GM04504 (cell line): ENCODE measurements at regions not wholly inside any gene's neighbourhood (a gene's known extent, or its start where the extent isn't known, plus 50 kb on each side); places are given as distances from the start of the nearest gene placed in this dataset.
"Not testable (repeated sequence)": the region's sequence is repeated elsewhere in the genome, so short reads cannot be mapped to it uniquely, and the experiment has no call there.

Source experiments
- DNase-seq: peaks from one replicate; pipeline ENCODE4 v3.0.0-alpha.2; 2012; ENCODE audit warnings: low read depth

DNA sequence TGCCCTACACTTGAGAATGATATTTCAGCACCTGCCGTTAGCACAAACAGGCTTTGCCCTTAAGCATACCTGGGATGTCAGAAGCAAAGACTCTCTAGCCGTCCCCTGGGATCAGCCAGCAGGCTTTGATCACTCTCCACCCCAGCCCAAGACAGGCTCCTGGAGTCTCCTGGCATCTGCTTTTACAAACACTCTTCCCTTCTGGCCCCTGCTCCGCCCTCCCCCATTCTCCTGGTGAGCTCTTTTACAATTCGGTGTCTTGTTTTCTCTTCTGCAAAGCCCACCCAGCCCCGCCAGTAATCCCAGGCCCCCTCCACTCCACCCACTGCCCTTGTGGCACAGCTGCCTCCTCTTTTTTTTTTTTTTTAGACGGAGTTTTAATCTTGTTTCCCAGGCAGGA, 50.4 kb downstream of the KATNIP start:
- no peak for DNase-seq

DNA sequence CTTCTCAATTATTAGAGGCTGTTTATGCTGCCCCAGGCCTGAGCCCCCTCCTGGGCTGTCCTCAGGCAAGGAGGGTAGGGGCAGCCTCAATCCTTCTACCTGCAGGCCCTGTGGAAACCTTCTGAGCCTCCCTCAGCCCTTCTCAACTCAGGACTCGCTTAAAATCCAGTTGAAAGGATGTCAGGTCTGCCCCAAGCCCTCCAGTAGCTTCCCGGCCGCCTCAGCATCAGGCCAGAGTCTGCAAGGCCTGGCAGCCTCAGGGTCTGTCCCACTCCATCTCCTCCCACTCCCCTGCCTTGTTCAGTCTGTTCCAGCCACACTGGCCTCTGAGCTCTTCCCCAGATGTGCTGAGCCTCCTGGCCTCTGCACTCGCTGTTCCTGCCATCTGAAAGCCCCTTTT, 52.2 kb downstream of the KATNIP start:
- no peak for DNase-seq

GRCh38 chr16:27605500-27606106, 55.7 kb downstream of the KATNIP start:
- DNase-seq, result peak; percentile 16

GRCh38 chr16:27611340-27611739, 61.4 kb downstream of the KATNIP start:
- no peak for DNase-seq

DNA sequence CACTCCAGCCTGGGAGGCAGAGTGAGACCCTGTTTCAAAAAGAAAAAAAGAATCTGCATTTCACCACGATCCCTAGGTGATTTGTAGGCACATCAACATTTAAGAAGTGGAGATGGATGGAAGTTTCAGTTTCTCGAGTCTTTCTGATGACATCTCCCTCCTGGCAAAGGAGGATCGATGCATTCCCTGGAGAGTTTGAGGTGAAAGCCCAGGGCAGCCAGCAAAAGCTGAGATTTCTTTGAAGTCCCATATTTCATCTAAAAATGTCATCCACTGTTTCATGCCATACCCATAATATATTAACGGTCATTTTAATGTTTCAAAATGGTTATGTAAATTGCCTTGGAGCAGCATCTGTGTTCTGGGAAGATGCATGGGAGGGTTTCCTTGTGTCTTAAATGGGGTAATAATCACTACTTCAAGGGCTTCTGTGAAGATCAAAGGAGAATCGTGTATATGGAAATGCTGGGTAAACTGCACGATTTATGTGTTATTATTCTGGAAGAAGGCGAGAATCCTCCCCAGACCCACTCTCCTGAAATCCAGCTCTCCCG, 63.4 kb downstream of the KATNIP start:
- no peak for DNase-seq

- DNase-seq, result no peak
Observed at GRCh38 chr16:27617665-27618064, 67.7 kb downstream of the KATNIP start.

DNA sequence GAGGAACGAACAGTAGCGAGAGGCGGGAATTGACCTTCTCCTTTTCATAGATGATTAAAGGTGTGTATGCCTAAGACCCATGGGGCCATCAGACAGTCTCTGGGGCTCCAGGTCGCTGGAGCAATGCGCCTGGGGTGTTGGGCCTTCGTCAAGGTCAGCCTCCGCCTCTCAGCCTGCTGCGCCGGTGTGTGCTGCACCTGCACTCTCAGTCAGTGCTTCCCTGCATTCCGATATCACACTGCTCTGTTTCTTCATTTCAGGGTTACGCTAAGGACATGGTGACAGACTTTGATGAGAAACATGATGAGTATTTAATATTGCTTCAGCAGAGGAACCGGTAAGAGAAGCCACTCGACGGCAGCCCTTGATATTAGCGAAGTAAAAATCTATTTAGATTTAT, 68.2 kb downstream of the KATNIP start:
- DNase-seq, result no peak

DNA sequence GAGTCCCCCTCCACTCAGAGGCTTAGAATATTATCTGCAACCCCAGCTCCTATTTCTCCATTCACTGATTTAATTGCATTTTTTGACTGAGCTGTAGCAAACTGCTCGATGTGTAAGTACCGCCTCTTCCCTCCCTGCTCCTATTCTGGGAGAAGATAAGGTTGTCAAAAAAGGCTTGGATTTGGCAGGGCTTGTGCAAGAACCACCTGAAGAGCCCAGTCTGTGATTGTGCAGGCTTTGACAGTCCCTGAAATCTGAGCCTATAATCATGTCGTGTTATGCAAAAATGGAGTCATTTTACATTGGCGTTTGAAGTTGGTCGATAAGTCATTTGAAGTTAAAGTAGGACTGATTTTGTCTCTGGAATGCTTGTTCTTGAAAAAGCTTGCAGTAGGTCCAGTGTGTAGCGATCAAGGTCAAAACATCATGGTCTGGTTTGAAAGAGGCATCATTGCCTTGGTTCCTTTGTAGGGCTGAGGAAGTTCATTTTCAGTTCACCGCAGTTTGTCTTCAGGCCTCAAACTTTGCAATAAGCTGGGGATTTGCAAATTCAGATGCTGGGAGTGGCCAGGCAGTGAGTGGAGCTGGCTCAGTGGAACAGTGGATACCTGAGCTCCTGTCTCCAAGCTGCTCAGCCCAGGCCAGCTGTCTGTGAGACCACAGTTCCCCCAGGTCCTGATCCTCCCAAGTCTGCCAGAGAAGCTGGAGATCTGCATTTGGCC, 68.8 kb downstream of the KATNIP start:
- no peak for DNase-seq

DNA sequence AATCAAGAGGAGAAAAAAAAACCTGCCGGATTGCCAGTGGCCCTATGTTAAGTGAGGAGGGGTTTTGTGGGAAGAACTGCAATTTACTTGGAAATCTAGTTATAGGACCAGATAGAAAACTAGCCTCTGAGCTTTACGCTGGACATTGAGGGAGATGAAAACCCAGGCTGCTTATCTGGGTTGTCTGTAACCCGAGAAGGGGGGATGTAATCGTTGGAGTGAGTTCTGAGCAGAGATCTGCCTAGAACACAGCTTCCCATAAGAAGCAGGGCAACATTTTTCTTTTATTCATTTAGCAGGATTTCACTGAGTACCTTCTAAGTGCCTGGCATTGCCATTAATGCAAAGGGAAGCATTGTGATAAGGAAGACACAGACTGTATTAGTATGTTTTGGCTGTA, 70.6 kb downstream of the KATNIP start:
- no peak for DNase-seq

DNA sequence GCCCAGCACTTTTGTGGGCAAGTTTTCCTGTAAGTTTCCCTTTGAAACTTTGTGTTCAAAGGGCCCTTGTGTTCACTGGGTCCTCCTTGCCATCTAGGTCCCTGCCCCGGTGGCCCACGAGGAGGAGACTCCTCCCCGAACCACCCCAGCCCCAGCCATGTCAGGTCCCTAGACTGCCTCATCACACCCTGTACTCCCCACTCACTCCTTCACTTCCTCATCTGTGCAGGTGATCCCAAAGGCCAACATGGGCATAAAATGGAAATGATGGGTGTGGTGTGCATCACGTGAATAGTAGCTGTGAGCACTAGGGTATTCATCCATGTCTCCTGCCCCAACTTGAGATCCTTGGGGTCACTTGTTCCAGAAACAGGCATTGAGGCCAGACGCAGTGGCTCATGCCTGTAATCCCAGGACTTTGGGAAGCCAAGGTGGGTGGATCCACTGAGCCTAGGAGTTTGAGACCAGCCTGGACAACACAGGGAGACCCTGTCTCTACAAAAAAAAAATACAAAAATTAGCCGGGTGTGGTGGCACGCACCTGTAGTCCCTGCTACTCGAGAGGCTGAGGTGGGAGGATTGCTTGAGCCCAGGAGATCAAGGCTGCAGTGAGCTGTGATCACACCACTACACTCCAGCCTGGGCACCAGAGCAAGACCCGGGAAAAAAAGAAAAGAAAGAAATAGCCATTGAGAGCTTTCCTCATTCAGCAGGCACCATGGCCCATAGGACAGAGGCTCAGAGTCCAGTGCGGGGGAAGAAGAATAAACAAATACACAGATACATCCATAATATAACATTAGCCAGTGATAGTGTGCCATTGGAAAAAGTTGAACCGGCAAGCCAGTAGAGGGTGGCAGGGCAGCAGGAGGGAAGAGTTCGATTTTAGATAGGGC, 74.5 kb downstream of the KATNIP start:
- DNase-seq, result no peak

GRCh38 chr16:27625050-27625697, 75.2 kb downstream of the KATNIP start:
- peak; percentile 35 for DNase-seq

- no peak for DNase-seq
Observed at GRCh38 chr16:27627136-27627535, 77.2 kb downstream of the KATNIP start.

- no peak for DNase-seq
Observed at GRCh38 chr16:27628241-27628942, 78.4 kb downstream of the KATNIP start.

- DNase-seq, result not testable (repeated sequence)
Observed at GRCh38 chr16:27628943-27629462, 79.1 kb downstream of the KATNIP start.

DNA sequence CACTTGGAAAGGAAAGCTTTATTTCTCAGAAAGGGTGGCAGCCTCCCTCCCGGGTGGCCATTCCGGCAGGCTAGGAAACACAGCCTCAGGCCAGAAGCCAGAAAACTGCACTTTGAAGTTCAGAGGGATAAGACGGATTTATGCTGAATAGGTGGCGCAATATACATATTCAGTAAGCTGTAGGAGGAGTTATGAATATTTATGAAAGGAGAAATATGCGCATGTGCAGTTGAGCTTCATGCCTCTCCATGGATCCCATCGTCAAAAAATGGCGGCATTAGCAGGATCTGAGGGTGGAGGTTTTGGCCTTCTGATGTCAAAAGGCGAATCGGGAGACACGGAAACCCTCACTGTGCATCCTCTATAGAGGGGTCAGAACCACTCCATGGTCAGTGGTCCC, 82.3 kb downstream of the KATNIP start:
- DNase-seq, result no peak

GRCh38 chr16:27633221-27633620, 83.3 kb downstream of the KATNIP start:
- no peak for DNase-seq

- DNase-seq, result no peak
Observed at GRCh38 chr16:27633721-27634120, 83.8 kb downstream of the KATNIP start.

GRCh38 chr16:27634779-27635178, 84.8 kb downstream of the KATNIP start:
- DNase-seq, result no peak

GRCh38 chr16:27636453-27637240, 86.7 kb downstream of the KATNIP start:
- DNase-seq, result no peak

DNA sequence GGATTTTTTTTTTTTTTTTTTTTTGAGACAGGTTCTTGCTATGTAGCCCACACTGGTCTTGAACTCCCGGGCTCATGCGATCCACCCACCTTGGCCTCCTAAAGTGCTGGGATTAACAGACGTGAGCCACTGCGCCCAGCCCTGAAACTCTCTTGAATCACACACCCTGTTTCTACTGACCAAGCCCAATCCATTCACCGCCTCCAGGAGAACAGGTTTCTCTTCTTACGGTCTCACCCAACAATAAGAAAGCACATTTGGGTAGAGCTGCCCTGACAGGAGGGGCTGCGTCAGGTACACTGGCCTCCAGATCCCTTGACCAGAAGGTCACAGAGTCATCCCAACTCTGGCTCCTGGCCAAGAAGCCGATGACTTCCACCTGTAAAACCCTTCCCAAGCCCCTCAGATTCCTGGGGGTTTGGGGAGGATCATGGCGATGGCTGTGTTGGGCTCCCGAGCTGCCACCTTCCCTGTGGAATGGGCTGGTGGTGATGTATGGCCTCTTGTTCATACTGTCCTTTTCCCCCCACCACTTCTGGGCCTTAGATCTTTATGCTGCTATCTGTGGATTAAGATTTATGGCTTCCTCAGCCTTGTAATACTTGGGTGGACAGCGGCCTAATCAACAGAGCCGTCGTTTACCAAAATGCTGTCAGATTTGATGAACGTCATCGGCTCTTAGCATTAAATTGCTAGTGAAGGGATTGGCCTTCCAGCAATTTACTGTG, 89.1 kb downstream of the KATNIP start:
- DNase-seq, result no peak
